ENCODE measurements at regions not wholly inside any gene's neighbourhood (a gene's known extent, or its start where the extent isn't known, plus 50 kb on each side); places are given as distances from the start of the nearest gene placed in this dataset.

GRCh38 chr6:23608931-23609435 is 517.0 kb upstream of the NRSN1 start:
- H3K4me1 Mint-ChIP-seq (ENCODE audit: low read depth) = no peaks in the 10 kb centered on the region
- H3K36me3 Mint-ChIP-seq (ENCODE audit: low read depth) = no peaks in the 10 kb centered on the region

DNA sequence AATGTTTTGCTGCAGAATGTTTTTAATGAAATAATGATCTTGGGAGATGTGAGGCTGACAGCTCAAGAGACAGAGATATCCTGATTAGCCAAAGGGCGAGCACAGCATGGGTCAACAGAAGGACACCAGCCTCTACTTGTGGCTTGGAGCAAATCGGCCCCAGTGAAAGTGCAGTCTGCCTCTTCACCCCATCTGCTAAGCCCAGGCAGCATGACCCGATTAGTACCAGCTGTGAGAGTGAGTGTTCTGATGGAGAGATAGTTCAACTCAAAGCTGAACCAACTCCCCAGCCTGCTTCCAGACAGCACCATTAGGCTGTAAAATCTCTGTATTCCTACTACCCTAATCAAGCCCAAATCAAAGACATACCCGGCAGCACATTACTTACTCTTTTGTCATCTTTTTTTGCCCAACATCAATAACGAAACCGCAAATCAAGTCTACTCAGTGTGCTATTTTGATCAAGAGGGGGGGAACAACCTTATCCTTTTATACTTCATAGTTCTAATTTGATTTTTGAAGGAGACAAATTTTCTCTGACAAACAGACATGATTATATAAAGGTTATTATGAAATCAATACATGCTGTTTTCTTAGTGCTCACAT is 514.1 kb upstream of the NRSN1 start:
- Mint-ChIP-seq H3K4me1 (ENCODE audit: low read depth) (no peaks in the 10 kb centered on the region), H3K36me3 (ENCODE audit: low read depth) (no peaks in the 10 kb centered on the region), H3K27me3 (no peaks in the 10 kb centered on the region), H3K4me3 (no peak overlapping the region), H3K9me3 (peaks cover 12% of the 10 kb centered on the region), H3K27ac (no peak overlapping the region)
- intact Hi-C loops (cut with micrococcal nuclease) = no loop called here

More at GRCh38 chr6:23608931-23609435, 517.0 kb upstream of the NRSN1 start:
- peaks cover 5% of the 10 kb centered on the region for H3K9me3 Mint-ChIP-seq
- no peak overlapping the region for H3K4me3 Mint-ChIP-seq
- H3K27ac Mint-ChIP-seq = no peak overlapping the region
- no peaks in the 10 kb centered on the region for H3K27me3 Mint-ChIP-seq
- intact Hi-C loops (cut with micrococcal nuclease) = no loop called here

DNA sequence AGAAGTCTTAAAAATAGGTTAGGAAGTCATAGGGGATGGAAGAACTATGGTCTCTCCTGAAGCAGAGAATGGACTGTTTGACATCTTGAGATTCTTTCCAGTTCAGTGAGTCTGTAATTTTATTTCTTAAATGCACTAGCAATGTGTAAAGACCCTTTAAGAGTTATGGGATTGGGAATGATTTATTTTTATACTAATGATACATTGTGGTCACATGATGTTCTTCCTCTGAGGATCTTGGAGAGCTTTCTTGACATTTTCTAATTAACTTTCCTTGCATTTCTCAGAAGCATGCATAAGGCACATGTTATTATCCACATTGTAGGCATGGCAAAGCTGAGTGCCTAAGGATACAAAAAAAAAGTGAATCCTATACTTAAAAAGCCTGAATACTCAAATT is 507.6 kb upstream of the NRSN1 start:
- Mint-ChIP-seq H3K9me3 (peaks cover 44% of the 10 kb centered on the region), H3K27me3 (no peaks in the 10 kb centered on the region), H3K27ac (no peak overlapping the region), H3K36me3 (ENCODE audit: low read depth) (no peaks in the 10 kb centered on the region), H3K4me3 (no peak overlapping the region), H3K4me1 (ENCODE audit: low read depth) (no peaks in the 10 kb centered on the region)
- intact Hi-C loops (cut with micrococcal nuclease) = no loop called here

DNA sequence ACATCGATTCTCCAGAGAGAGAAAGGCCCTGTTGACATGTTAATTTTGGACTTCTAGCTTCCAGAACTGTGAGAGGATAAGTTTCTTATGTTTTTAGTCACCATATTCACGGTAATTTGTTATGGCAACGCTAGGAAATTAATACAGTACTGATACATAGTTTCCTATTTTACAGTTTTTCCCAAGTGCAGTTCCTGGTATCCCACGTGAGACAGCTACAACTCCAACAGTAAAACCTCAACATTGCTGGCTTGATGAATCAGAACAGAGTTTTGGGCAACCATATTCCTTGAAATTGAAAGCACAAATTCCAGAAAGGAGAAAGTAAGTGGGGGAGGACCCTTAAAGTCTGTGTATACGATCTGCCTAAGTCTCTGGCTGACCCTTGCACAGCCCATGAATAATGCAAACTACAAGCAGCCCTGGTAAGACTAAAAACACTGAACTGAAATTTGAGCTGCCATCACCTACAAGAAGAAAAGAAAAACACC is 505.1 kb upstream of the NRSN1 start:
- H3K9me3 Mint-ChIP-seq = peaks cover 39% of the 10 kb centered on the region
- H3K36me3 Mint-ChIP-seq (ENCODE audit: low read depth) = no peaks in the 10 kb centered on the region
- intact Hi-C loops (cut with micrococcal nuclease) = no loop called here
- no peaks in the 10 kb centered on the region for H3K27me3 Mint-ChIP-seq
- no peaks in the 10 kb centered on the region for H3K4me1 Mint-ChIP-seq (ENCODE audit: low read depth)
- H3K27ac Mint-ChIP-seq = no peak overlapping the region
- no peak overlapping the region for H3K4me3 Mint-ChIP-seq

DNA sequence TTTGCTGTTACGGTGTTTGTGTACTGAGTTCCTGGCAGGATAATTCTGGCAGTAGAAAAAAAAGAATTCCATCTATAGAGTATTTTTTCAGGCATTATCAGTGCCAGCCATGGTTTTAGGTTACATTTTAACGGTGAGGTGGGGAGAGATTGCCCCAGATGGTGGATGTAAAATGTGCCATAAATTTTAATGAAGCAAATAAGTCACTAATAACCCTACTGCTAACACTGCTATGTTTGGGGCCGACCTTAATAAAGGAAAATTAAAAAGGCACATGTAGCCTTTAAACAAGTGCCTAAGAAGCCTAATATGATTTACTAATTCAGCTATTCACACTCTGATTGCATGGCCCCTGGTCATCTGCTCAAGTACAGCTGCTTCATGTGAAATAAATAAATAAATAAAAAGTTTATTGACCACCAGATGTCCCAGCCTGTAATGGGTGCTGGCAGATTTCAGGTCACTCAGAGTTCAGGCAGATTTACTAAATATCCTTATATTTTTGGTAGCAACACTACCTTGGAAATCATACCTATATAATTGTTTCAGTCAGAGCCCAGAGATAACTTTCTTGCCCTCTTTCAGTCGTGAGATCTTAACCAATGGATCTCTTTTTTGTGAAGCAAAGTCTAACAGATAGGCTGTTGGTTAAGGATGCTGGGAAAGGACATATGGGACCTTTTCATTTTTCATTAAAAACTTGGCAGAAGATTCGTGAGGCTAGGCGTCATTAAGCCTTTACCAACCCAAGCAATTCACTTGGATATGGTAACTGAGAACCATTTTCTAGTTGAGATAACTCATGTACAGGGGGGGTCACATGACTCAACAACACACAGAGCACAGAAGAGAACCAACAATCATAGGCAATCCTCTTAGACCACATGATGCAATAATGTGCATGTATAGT is 495.0 kb upstream of the NRSN1 start:
- Mint-ChIP-seq H3K4me3 (no peak overlapping the region), H3K4me1 (ENCODE audit: low read depth) (no peaks in the 10 kb centered on the region), H3K9me3 (peaks cover 5% of the 10 kb centered on the region), H3K27me3 (no peaks in the 10 kb centered on the region), H3K36me3 (ENCODE audit: low read depth) (no peaks in the 10 kb centered on the region), H3K27ac (no peak overlapping the region)
- intact Hi-C loops (cut with micrococcal nuclease) = no loop called here

GRCh38 chr6:23633996-23634395 is 492.0 kb upstream of the NRSN1 start:
- Mint-ChIP-seq H3K36me3 (ENCODE audit: low read depth) (no peaks in the 10 kb centered on the region), H3K27ac (no peak overlapping the region), H3K27me3 (no peaks in the 10 kb centered on the region), H3K4me1 (ENCODE audit: low read depth) (no peaks in the 10 kb centered on the region), H3K4me3 (no peak overlapping the region), H3K9me3 (no peaks in the 10 kb centered on the region)
- intact Hi-C loops (cut with micrococcal nuclease) = no loop called here

DNA sequence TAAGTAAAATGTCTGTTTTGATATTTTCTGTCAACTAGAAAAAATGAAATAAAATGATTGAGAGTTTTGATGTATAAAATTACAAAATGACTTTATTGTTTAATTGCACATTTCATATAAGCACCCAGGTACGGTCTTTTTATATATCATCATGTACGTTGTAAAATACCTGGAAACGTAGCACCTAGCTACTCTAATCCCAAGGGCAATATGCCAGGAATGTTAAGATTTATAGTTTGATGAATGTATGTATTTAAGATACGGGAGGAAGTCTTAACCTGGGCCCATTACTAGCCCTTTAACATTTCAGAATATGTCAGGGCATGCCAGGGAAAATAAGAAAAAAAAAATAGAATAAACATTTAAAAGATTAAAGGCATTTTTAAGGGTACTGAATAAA is 490.9 kb upstream of the NRSN1 start:
- Mint-ChIP-seq H3K4me1 (ENCODE audit: low read depth) (no peaks in the 10 kb centered on the region), H3K27ac (no peak overlapping the region), H3K36me3 (ENCODE audit: low read depth) (no peaks in the 10 kb centered on the region), H3K27me3 (no peaks in the 10 kb centered on the region), H3K9me3 (no peaks in the 10 kb centered on the region), H3K4me3 (no peak overlapping the region)
- intact Hi-C loops (cut with micrococcal nuclease) = no loop called here

GRCh38 chr6:23637296-23637695 is 488.7 kb upstream of the NRSN1 start:
- H3K4me1 Mint-ChIP-seq (ENCODE audit: low read depth) = no peaks in the 10 kb centered on the region
- H3K27ac Mint-ChIP-seq = no peak overlapping the region
- H3K27me3 Mint-ChIP-seq = no peaks in the 10 kb centered on the region
- H3K36me3 Mint-ChIP-seq (ENCODE audit: low read depth) = no peaks in the 10 kb centered on the region
- no peaks in the 10 kb centered on the region for H3K9me3 Mint-ChIP-seq
- no peak overlapping the region for H3K4me3 Mint-ChIP-seq
- intact Hi-C loops (cut with micrococcal nuclease) = no loop called here

DNA sequence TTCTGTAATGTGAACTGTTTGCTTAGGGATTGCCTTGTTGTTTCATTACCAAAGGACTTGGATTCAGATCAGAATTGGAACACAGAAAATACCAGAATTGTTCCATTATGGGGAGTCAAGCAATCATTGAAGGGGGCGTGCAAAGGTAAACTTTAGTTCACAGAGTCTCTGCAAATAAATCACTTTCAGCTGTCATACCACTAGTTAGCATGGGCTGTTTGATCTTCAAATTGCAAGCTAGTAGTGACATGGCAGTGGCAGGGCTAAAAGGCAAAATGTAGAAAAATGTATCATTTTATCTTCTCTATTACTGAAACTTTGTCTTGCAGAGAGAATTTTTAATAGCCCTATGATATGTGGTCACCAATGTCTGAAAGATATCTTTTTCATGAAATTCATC is 483.2 kb upstream of the NRSN1 start:
- intact Hi-C loops (cut with micrococcal nuclease) = no loop called here
- Mint-ChIP-seq H3K27ac (no peak overlapping the region), H3K4me1 (ENCODE audit: low read depth) (no peaks in the 10 kb centered on the region)

GRCh38 chr6:23647045-23647444 is 479.0 kb upstream of the NRSN1 start:
- Mint-ChIP-seq H3K4me1 (ENCODE audit: low read depth) (no peaks in the 10 kb centered on the region), H3K27ac (no peak overlapping the region), H3K36me3 (ENCODE audit: low read depth) (no peaks in the 10 kb centered on the region), H3K27me3 (no peaks in the 10 kb centered on the region), H3K9me3 (peaks cover 12% of the 10 kb centered on the region), H3K4me3 (no peak overlapping the region)
- intact Hi-C loops (cut with micrococcal nuclease) = no loop called here

More for the DNA sequence above, 483.2 kb upstream of the NRSN1 start:
- Mint-ChIP-seq H3K9me3 (no peaks in the 10 kb centered on the region), H3K4me3 (no peak overlapping the region), H3K36me3 (ENCODE audit: low read depth) (no peaks in the 10 kb centered on the region), H3K27me3 (no peaks in the 10 kb centered on the region)

GRCh38 chr6:23650676-23651075 is 475.3 kb upstream of the NRSN1 start:
- no peaks in the 10 kb centered on the region for H3K4me1 Mint-ChIP-seq (ENCODE audit: low read depth)
- peaks cover 12% of the 10 kb centered on the region for H3K9me3 Mint-ChIP-seq
- no peaks in the 10 kb centered on the region for H3K27me3 Mint-ChIP-seq
- no peak overlapping the region for H3K27ac Mint-ChIP-seq
- H3K36me3 Mint-ChIP-seq (ENCODE audit: low read depth) = no peaks in the 10 kb centered on the region
- no peak overlapping the region for H3K4me3 Mint-ChIP-seq
- intact Hi-C loops (cut with micrococcal nuclease) = no loop called here

DNA sequence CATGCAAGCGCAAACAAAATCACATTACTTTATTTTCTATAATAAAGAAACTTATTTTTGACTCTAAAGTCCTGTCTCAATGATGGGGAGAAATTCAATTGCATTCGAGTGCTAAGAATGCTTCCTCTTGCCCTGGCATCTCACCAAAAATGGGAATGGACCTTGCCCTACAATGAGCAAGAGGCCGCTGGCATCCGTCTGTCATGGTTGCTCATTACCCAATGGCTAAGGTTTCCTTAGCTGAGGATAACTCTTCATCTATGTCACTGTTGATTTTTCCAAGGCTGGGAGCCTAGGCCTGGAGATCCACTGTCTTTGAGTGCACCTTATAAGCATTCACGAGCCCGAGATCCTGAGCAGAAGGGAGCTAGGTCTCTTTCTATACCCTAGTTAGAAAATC is 471.3 kb upstream of the NRSN1 start:
- peaks cover 11% of the 10 kb centered on the region for H3K9me3 Mint-ChIP-seq
- H3K4me1 Mint-ChIP-seq (ENCODE audit: low read depth) = no peaks in the 10 kb centered on the region

DNA sequence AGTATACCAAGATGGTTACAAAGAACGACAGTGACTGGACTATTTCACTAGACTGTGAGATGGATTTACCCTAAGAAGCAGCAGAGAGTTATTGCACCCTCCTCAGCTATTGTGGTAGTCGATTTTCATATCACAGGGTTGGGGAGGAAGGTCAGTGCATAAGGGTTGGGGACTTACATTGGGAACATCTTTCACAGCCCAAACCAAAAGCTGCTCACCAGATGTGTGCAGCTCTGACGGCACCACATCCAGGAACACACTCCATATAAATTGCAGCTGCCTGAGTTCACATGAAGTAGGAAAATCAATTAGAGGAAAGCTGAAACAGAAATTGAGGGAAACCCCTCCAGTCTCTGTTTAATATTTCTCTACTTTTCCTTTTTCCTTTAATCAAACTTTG is 470.5 kb upstream of the NRSN1 start:
- H3K4me1 Mint-ChIP-seq (ENCODE audit: low read depth) = no peaks in the 10 kb centered on the region
- intact Hi-C loops (cut with micrococcal nuclease) = no loop called here
- no peak overlapping the region for H3K27ac Mint-ChIP-seq
- H3K9me3 Mint-ChIP-seq = peaks cover 3% of the 10 kb centered on the region
- no peaks in the 10 kb centered on the region for H3K27me3 Mint-ChIP-seq
- H3K4me3 Mint-ChIP-seq = no peak overlapping the region
- no peaks in the 10 kb centered on the region for H3K36me3 Mint-ChIP-seq (ENCODE audit: low read depth)

More for the DNA sequence above, 471.3 kb upstream of the NRSN1 start:
- Mint-ChIP-seq H3K36me3 (ENCODE audit: low read depth) (no peaks in the 10 kb centered on the region), H3K27me3 (no peaks in the 10 kb centered on the region), H3K4me3 (no peak overlapping the region), H3K27ac (no peak overlapping the region)
- intact Hi-C loops (cut with micrococcal nuclease) = no loop called here

Data from dendritic cell treated with granulocyte-macrophage colony-stimulating factor and Interleukin-4, amounts not matched to agents 40 ng/mL and 50 ng/mL, for 4 days (primary cell).